ENCODE measurements at regions not wholly inside any gene's neighbourhood (a gene's known extent, or its start where the extent isn't known, plus 50 kb on each side); places are given as distances from the start of the nearest gene placed in this dataset.

- CTCF ChIA-PET, result no interaction called here
- intact Hi-C loops (cut with micrococcal nuclease; ENCODE audit: unreplicated experiment), result no loop called here
- no peak for DNase-seq (ENCODE audit: low read depth, low spot score)
- no peak for ATAC-seq
- POLR2A ChIA-PET, result no interaction called here
- no TSS peak for BruUV-seq (replicated peaks)
- no peak for TF ChIP-seq CTCF (IDR thresholded peaks at IDR 0.05)
- no peak for TF ChIP-seq TCF7L2 (IDR thresholded peaks at IDR 0.05; ENCODE audit: low read depth, low read length)
- TF ChIP-seq SIN3A (IDR thresholded peaks at IDR 0.05; ENCODE audit: borderline replicate concordance, insufficient read depth, low read depth, low read length), result no peak
- TF ChIP-seq POLR2AphosphoS5 (IDR thresholded peaks at IDR 0.05; ENCODE audit: low read depth, low read length), result no peak
- Histone ChIP-seq H3K9me3 (ENCODE audit: control insufficient read depth, insufficient read depth, low read depth, low read length) (no peaks in the 10 kb centered on the region), H3K27ac (ENCODE audit: low read length) (no peak overlapping the region), H3K27me3 (ENCODE audit: control insufficient read depth, insufficient read depth, low read length) (no peaks in the 10 kb centered on the region), H3K4me3 (ENCODE audit: low read depth in 2 of 2, low read length in 2 of 2) (no peak overlapping the region), H3K36me3 (ENCODE audit: control insufficient read depth, insufficient read depth, low read length) (no peaks in the 10 kb centered on the region), H3K4me1 (ENCODE audit: control insufficient read depth, insufficient read depth, low read length) (no peaks in the 10 kb centered on the region)
- in situ Hi-C loops (cut with HindIII; ENCODE audit: low pct_unique_long_range_greater_than_20kb, low sequenced_read_pairs), result no loop called here
Observed at GRCh38 chr14:39957987-39958386, 525.8 kb upstream of the FBXO33 start.

GRCh38 chr14:39957290-39957689 lies 525.1 kb upstream of the FBXO33 start:
- Histone ChIP-seq H3K4me1 (ENCODE audit: control insufficient read depth, insufficient read depth, low read length) (no peaks in the 10 kb centered on the region), H3K9me3 (ENCODE audit: control insufficient read depth, insufficient read depth, low read depth, low read length) (no peaks in the 10 kb centered on the region), H3K27ac (ENCODE audit: low read length) (no peak overlapping the region), H3K27me3 (ENCODE audit: control insufficient read depth, insufficient read depth, low read length) (no peaks in the 10 kb centered on the region), H3K36me3 (ENCODE audit: control insufficient read depth, insufficient read depth, low read length) (no peaks in the 10 kb centered on the region), H3K4me3 (ENCODE audit: low read depth in 2 of 2, low read length in 2 of 2) (no peak overlapping the region)
- in situ Hi-C loops (cut with HindIII; ENCODE audit: low pct_unique_long_range_greater_than_20kb, low sequenced_read_pairs), result no loop called here
- intact Hi-C loops (cut with micrococcal nuclease; ENCODE audit: unreplicated experiment), result no loop called here
- ChIA-PET POLR2A (no interaction called here), CTCF (no interaction called here)
- TF ChIP-seq CTCF (IDR thresholded peaks at IDR 0.05) (no peak), POLR2AphosphoS5 (IDR thresholded peaks at IDR 0.05; ENCODE audit: low read depth, low read length) (no peak), REST (IDR thresholded peaks at IDR 0.05; ENCODE audit: insufficient read depth in 1 of 2, low read depth in 2 of 2, low read length in 1 of 2) (no peak), TCF7L2 (IDR thresholded peaks at IDR 0.05; ENCODE audit: low read depth, low read length) (no peak), SIN3A (IDR thresholded peaks at IDR 0.05; ENCODE audit: borderline replicate concordance, insufficient read depth, low read depth, low read length) (no peak)
- no peak for ATAC-seq
- BruUV-seq (replicated peaks), result no TSS peak
- DNase-seq (ENCODE audit: low read depth, low spot score), result no peak

Measured in Panc1 (cell line).